Motor neuron (in vitro differentiated cells): ENCODE measurements at regions not wholly inside any gene's neighbourhood (a gene's known extent, or its start where the extent isn't known, plus 50 kb on each side); places are given as distances from the start of the nearest gene placed in this dataset.

Experiments
- ATAC-seq, 8 experiments: fragments of 200-7000 bp; cut with Tn5 transposase; replicated peaks in 6 of 8; 2 replicates each; pipeline ENCODE4 v1.8.0; 2021; ENCODE audit warnings: mild to moderate bottlenecking in 8 of 8, moderate library complexity in 8 of 8
- H3K27ac ChIP-seq, 2 donors: fragments of 250-450 bp; sonication (Bioruptor Pico); 2 replicates each; pipeline ENCODE4 v1.9.0; 2021; ENCODE audit warnings: antibody characterized with exemption in 2 of 2, mild to moderate bottlenecking in 2 of 2, moderate library complexity in 1 of 2
- H3K4me1 ChIP-seq, 2 donors: fragments of 250-450 bp; sonication (Bioruptor Pico); replicated peaks in 1 of 2; 2 replicates each; pipeline ENCODE4 v1.6.1; 2021; ENCODE audit warnings: antibody characterized with exemption in 2 of 2, mild to moderate bottlenecking in 2 of 2, moderate library complexity in 1 of 2
- H3K4me3 ChIP-seq, 5 donors: fragments of 250-450 bp; sonication (Bioruptor Pico); 2 replicates each; pipeline ENCODE4 v1.9.0; 2021; ENCODE audit warnings: antibody characterized with exemption in 5 of 5, mild to moderate bottlenecking in 5 of 5, moderate library complexity in 4 of 5
- WGBS, 10 experiments: fragments of 450-650 bp; shearing (Covaris generic); methylation state at CpG; one replicate each; pipeline ENCODE4 v1.0.0; 2022; 5-methylcytosine and 5-hydroxymethylcytosine counted together
- in situ Hi-C, 9 experiments: fragments of 400-800 bp; cut with MboI; loops; one replicate each; pipeline ENCODE4 v1.15.0; 2021; ENCODE audit warnings: low sequenced_read_pairs in 9 of 9, low pct_unique_long_range_greater_than_20kb in 2 of 9; ENCODE audit not compliant: unreplicated experiment in 9 of 9

GRCh38 chr12:95607642-95608041, 56.4 kb upstream of the USP44 start:
- Histone ChIP-seq H3K27ac (no peak overlapping the region), H3K4me1 (peaks cover 2 to 11% of the 10 kb centered on the region in 2 donors), H3K4me3 (no peak overlapping the region)
- 0 to 94% (median 18%) methylated on average over 1 to 4 of the region's 4 CpGs; no CpG with 5 or more reads in 1 of the 10 experiments for WGBS, 10 experiments
- in situ Hi-C loops: loop anchor here in 1 of 9 experiments (25.0 kb wide), 1 partner anchor 380 kb away; the partner anchor contains the start of gene HAL
- ATAC-seq: peak in 3 of 8 experiments; percentile 2 to 73 (median 50)

DNA sequence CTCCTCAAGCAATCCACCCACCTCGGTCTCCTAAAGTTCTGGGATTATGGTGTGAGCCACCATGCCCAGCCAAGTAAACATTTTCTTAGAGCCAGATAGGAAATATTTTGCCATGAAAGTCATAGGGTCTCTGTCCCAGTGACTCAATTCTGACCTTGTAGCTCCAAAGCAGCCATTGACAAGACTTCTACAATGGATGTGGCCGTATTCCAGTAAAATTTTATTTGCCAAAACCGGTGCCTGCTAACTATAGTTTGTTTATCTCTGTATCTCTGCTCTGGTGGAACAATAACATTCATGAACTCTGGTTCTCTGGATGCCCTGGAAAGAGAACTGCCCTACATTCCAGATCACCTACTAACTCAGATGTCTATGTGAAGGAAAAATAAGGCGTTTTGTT, 54.6 kb upstream of the USP44 start:
- ATAC-seq: no peak
- in situ Hi-C loops: loop anchor here in 1 of 9 experiments (25.0 kb wide), 1 partner anchor 381 kb away; the partner anchor contains the start of gene HAL
- no peak overlapping the region for H3K27ac ChIP-seq
- no peak overlapping the region for H3K4me3 ChIP-seq
- 14 to 80% (median 50%) methylated on average over 1 to 4 of the region's 4 CpGs; no CpG with 5 or more reads in 3 of the 10 experiments for WGBS, 10 experiments
- H3K4me1 ChIP-seq: peaks cover 2 to 23% of the 10 kb centered on the region in 2 donors

- no peak overlapping the region for H3K27ac ChIP-seq
- ATAC-seq: no peak
- WGBS, 10 experiments: 14 to 84% (median 60%) methylated on average over 1 to 2 of the region's 2 CpGs; no CpG with 5 or more reads in 5 of the 10 experiments
- in situ Hi-C loops: loop anchor here in 1 of 9 experiments (25.0 kb wide), 1 partner anchor 382 kb away; the partner anchor contains the start of gene HAL
- no peak overlapping the region for H3K4me3 ChIP-seq
- H3K4me1 ChIP-seq: peaks cover 2 to 23% of the 10 kb centered on the region in 2 donors
Measured at GRCh38 chr12:95605087-95605486, 53.8 kb upstream of the USP44 start.

DNA sequence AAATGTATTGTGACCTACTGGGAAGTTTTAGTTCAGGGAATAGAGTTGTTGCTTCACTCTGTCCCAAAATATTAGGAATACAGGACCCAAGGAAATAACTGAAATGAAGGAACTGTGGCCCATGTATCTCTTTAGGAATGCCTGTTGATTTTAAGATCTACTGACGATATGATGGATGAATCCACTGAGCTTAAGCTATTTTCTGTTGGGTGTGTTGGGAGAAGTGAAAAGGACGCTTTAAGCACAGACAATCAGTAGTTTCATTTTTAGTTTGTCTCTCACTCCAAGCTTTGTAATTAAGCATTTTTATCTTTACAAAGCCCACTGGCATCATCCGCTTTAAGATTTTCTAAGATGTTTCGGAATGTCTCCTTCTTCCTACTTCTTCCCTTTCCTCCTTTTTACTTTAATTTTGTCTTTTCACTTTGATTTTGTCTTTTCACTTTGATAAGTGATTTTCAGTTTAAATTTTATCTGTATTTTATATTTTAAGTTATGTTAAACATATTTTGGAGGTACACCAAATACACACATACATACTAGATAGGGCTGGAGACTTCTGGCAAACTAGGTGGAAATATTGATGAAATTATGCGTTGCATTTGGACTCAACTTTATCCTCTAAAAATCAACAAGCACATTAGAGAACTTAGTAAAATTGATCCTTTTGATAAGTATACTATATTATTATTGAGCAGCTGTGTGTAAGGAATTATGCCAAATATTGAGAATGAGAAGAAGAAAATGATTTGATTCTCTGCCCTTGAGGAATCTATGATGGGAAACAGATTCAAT, 52.3 kb upstream of the USP44 start:
- no peak for ATAC-seq
- Histone ChIP-seq H3K27ac (no peak overlapping the region), H3K4me1 (peaks cover 2 to 23% of the 10 kb centered on the region in 2 donors), H3K4me3 (no peak overlapping the region)
- WGBS, 10 experiments: 84 to 100% (median 94%) methylated on average over 3 to 5 of the region's 5 CpGs
- in situ Hi-C loops: loop anchor here in 1 of 9 experiments (25.0 kb wide), 1 partner anchor 384 kb away; the partner anchor contains the start of gene HAL

GRCh38 chr12:95601091-95601961, 50.0 kb upstream of the USP44 start:
- in situ Hi-C loops: loop anchor here in 1 of 9 experiments (25.0 kb wide), 1 partner anchor 386 kb away; the partner anchor contains the start of gene HAL
- peak; percentile 52 to 96 (median 75) for ATAC-seq
- H3K4me1 ChIP-seq: peaks cover 0 to 12% of the 10 kb centered on the region in 2 donors
- H3K27ac ChIP-seq: no peak overlapping the region
- H3K4me3 ChIP-seq: no peak overlapping the region
- 8 to 95% (median 48%) methylated on average over 3 to 6 of the region's 6 CpGs; no CpG with 5 or more reads in 2 of the 10 experiments for WGBS, 10 experiments
